Endothelial cell of umbilical vein (primary cell): ENCODE measurements at regions not wholly inside any gene's neighbourhood (a gene's known extent, or its start where the extent isn't known, plus 50 kb on each side); places are given as distances from the start of the nearest gene placed in this dataset.

Source experiments
- BruUV-seq: library from RNA; stranded (reverse); fragments of 400-500 nt; replicated peaks from 2 replicates; lab custom pipeline; 2021; lab: Mats Ljungman, UMichigan
- CTCF ChIA-PET: fragments of 300-600, 350-600 bp; sonication (Branson Sonifier 250); formaldehyde crosslinking; loops from one replicate; lab custom pipeline; 2021; ENCODE audit warnings: antibody characterized with exemption, inconsistent platforms; lab: Charles Lee
- POLR2A ChIA-PET: fragments of 300-600, 350-600 bp; sonication (Branson Sonifier 250); formaldehyde crosslinking; loops from one replicate; lab custom pipeline; 2021; ENCODE audit warnings: antibody characterized with exemption, inconsistent platforms; lab: Charles Lee
- DNase-seq: peaks from one replicate; pipeline ENCODE4 v3.0.0-alpha.2; 2011; ENCODE audit warnings: low read depth, low spot score
- FAIRE-seq: peaks from 2 replicates; lab custom pipeline; 2011; peaks lifted over from hg19 to GRCh38; lab: Jason Lieb, UNC
- H2AFZ ChIP-seq: 2 replicates; pipeline ENCODE4 v1.6.0; 2012; ENCODE audit warnings: low read depth, low read length, control low read depth, inconsistent platforms
- H3K27ac ChIP-seq: 2 replicates; pipeline ENCODE4 v1.5.1; 2011; ENCODE audit warnings: low read depth, mild to moderate bottlenecking, control low read depth, low read length, moderate library complexity; ENCODE audit not compliant: insufficient read depth
- H3K27me3 ChIP-seq, 2 experiments: 2 replicates each; pipeline versions ENCODE4 v1.6.0 to v1.6.1; 2011; ENCODE audit warnings: low read length in 2 of 2, mixed read lengths in 1 of 2; ENCODE audit not compliant: control insufficient read depth in 2 of 2, insufficient read depth in 2 of 2
- H3K36me3 ChIP-seq, 2 experiments: 2 replicates in 1 of 2; 3 replicates in 1 of 2; pipeline ENCODE4 v1.5.1; 2011; ENCODE audit warnings: low read length in 2 of 2, mild to moderate bottlenecking in 1 of 2, moderate library complexity in 1 of 2; ENCODE audit not compliant: control insufficient read depth in 2 of 2, insufficient read depth in 2 of 2; ENCODE audit errors: extremely low read depth in 1 of 2
- H3K4me1 ChIP-seq: 3 replicates; pipeline ENCODE4 v1.5.1; 2011; ENCODE audit warnings: mild to moderate bottlenecking, low read length; ENCODE audit not compliant: control insufficient read depth, insufficient read depth; ENCODE audit errors: extremely low read depth
- H3K4me2 ChIP-seq: 2 replicates; pipeline ENCODE4 v1.6.1; 2011; ENCODE audit warnings: low read length, control low read depth, mixed read lengths; ENCODE audit not compliant: insufficient read depth
- H3K4me3 ChIP-seq, 3 experiments: fragments of 200-600 bp in 1 of 3; sonication (generic), shearing (Covaris generic) in 1 of 3; replicated peaks in 1 of 3; 2 replicates each; pipeline ENCODE4 v1.5.1; 2011 to 2016; ENCODE audit warnings: control low read depth in 3 of 3, low read length in 3 of 3, mild to moderate bottlenecking in 2 of 3, inconsistent platforms in 1 of 3, low read depth in 1 of 3, moderate library complexity in 1 of 3; ENCODE audit not compliant: insufficient read depth in 1 of 3
- H3K79me2 ChIP-seq: 2 replicates; pipeline ENCODE4 v1.6.0; 2012; ENCODE audit warnings: low read length, inconsistent platforms; ENCODE audit not compliant: control insufficient read depth, insufficient read depth
- H3K9ac ChIP-seq: replicated peaks from 2 replicates; pipeline ENCODE3; 2011; ENCODE audit warnings: low read length, control low read depth; ENCODE audit not compliant: insufficient read depth; ENCODE audit errors: extremely low read depth
- H3K9me1 ChIP-seq: replicated peaks from 3 replicates; pipeline ENCODE4 v1.6.0; 2011; ENCODE audit warnings: mild to moderate bottlenecking, low read length; ENCODE audit not compliant: control insufficient read depth, insufficient read depth; ENCODE audit errors: extremely low read depth
- H3K9me3 ChIP-seq: replicated peaks from 2 replicates; pipeline ENCODE4 v1.5.1; 2012; ENCODE audit warnings: low read length, inconsistent platforms; ENCODE audit not compliant: control insufficient read depth, insufficient read depth
- H4K20me1 ChIP-seq: replicated peaks from 2 replicates; pipeline ENCODE3; 2011; ENCODE audit warnings: mild to moderate bottlenecking, low read length; ENCODE audit not compliant: control insufficient read depth, insufficient read depth; ENCODE audit errors: extremely low read depth
- EZH2 ChIP-seq: IDR thresholded peaks from 2 replicates; pipeline ENCODE4 v1.6.1; 2012; ENCODE audit warnings: borderline replicate concordance, low read depth, mild to moderate bottlenecking, moderate library complexity, low read length, inconsistent platforms; ENCODE audit not compliant: severe bottlenecking
- FOS ChIP-seq: IDR thresholded peaks from 2 replicates; pipeline ENCODE4 v1.6.1; 2011; ENCODE audit warnings: mild to moderate bottlenecking, low read length, moderate library complexity, borderline replicate concordance; ENCODE audit not compliant: insufficient read depth
- GATA2 ChIP-seq: IDR thresholded peaks from 2 replicates; pipeline ENCODE4 v1.7.0; 2011; ENCODE audit warnings: low read depth, mild to moderate bottlenecking, moderate library complexity, mixed read lengths, low read length; ENCODE audit not compliant: insufficient read length, insufficient read depth
- JUN ChIP-seq: IDR thresholded peaks from 2 replicates; pipeline ENCODE4 v1.6.1; 2011; ENCODE audit warnings: borderline replicate concordance, low read depth; ENCODE audit not compliant: insufficient read length, insufficient read depth
- MAX ChIP-seq: IDR thresholded peaks from 2 replicates; pipeline ENCODE4 v1.6.1; 2011; ENCODE audit not compliant: insufficient read depth, insufficient read length
- MYC ChIP-seq: IDR thresholded peaks from one replicate; pipeline ENCODE4 v1.6.1; 2011; ENCODE audit warnings: mild to moderate bottlenecking, low read depth, low read length
- POLR2A ChIP-seq: IDR thresholded peaks from 2 replicates; pipeline ENCODE4 v1.6.1; 2012; ENCODE audit warnings: low read depth, mild to moderate bottlenecking, control low read depth, low read length
- POLR2AphosphoS5 ChIP-seq: IDR thresholded peaks from 2 replicates; pipeline ENCODE4 v1.6.1; 2012; ENCODE audit warnings: low read depth, mild to moderate bottlenecking, control low read depth, low read length, moderate library complexity; ENCODE audit not compliant: insufficient read depth
- dilution Hi-C: fragments of 300-500 bp; cut with MboI; formaldehyde crosslinking; loops from one replicate; pipeline ENCODE4 v1.15.0; 2019; ENCODE audit warnings: low sequenced_read_pairs; ENCODE audit not compliant: extremely low pct_ligation_motif_present
- intact Hi-C: fragments of 100-400 bp; cut with micrococcal nuclease; formaldehyde crosslinking; loops from one replicate; pipeline ENCODE4 v1.10.0; 2022
- TF ChIP-seq, protein P1 (sequence below), 2 donors: IDR thresholded peaks; 1 replicate in 1 of 2; 2 replicates in 1 of 2; pipeline ENCODE4 v1.5.1; 2011; ENCODE audit warnings: low read length in 2 of 2, mild to moderate bottlenecking in 2 of 2, moderate library complexity in 2 of 2, control low read depth in 1 of 2, inconsistent platforms in 1 of 2, low read depth in 1 of 2; ENCODE audit not compliant: insufficient read depth in 1 of 2; ENCODE audit errors: extremely low read depth in 1 of 2

- H3K27ac ChIP-seq = no peak overlapping the region
- H4K20me1 ChIP-seq = no peaks in the 10 kb centered on the region
- no TSS peak for BruUV-seq
- no peaks in the 10 kb centered on the region for H3K9me3 ChIP-seq
- intact Hi-C loops = no loop called here
- H3K36me3 ChIP-seq = no peaks in the 10 kb centered on the region
- H2AFZ ChIP-seq = no peak overlapping the region
- H3K9ac ChIP-seq = no peak overlapping the region
- DNase-seq (no peak), FAIRE-seq (no peak)
- H3K4me2 ChIP-seq = no peak overlapping the region
- H3K9me1 ChIP-seq = no peaks in the 10 kb centered on the region
- no peaks in the 10 kb centered on the region for H3K27me3 ChIP-seq
- H3K4me3 ChIP-seq = no peak overlapping the region
- H3K79me2 ChIP-seq = no peaks in the 10 kb centered on the region
- dilution Hi-C loops = no loop called here
- TF ChIP-seq JUN = no peak
- no peak for TF ChIP-seq GATA2
- no peak for TF ChIP-seq MYC
- TF ChIP-seq, protein P1, sequence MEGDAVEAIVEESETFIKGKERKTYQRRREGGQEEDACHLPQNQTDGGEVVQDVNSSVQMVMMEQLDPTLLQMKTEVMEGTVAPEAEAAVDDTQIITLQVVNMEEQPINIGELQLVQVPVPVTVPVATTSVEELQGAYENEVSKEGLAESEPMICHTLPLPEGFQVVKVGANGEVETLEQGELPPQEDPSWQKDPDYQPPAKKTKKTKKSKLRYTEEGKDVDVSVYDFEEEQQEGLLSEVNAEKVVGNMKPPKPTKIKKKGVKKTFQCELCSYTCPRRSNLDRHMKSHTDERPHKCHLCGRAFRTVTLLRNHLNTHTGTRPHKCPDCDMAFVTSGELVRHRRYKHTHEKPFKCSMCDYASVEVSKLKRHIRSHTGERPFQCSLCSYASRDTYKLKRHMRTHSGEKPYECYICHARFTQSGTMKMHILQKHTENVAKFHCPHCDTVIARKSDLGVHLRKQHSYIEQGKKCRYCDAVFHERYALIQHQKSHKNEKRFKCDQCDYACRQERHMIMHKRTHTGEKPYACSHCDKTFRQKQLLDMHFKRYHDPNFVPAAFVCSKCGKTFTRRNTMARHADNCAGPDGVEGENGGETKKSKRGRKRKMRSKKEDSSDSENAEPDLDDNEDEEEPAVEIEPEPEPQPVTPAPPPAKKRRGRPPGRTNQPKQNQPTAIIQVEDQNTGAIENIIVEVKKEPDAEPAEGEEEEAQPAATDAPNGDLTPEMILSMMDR (IDR thresholded peaks at IDR 0.05; ENCODE audit: extremely low read depth in 1 of 2, insufficient read depth in 1 of 2, low read depth in 1 of 2, low read length in 2 of 2) = no peak
- no peak for TF ChIP-seq FOS
- TF ChIP-seq EZH2 = no peak
- no peak for TF ChIP-seq POLR2A
- TF ChIP-seq POLR2AphosphoS5 = no peak
- TF ChIP-seq MAX = no peak
- POLR2A ChIA-PET = no interaction called here
- CTCF ChIA-PET = no interaction called here
- H3K4me1 ChIP-seq = no peaks in the 10 kb centered on the region
Measured at GRCh38 chr2:31813016-31813415, 197.8 kb downstream of the MEMO1 start.
